Mucosa of gallbladder (tissue), 1 donor: ENCODE measurements at regions not wholly inside any gene's neighbourhood (a gene's known extent, or its start where the extent isn't known, plus 50 kb on each side); places are given as distances from the start of the nearest gene placed in this dataset.

Experiments
- DNase-seq: peaks from one replicate; pipeline ENCODE4 v3.0.0-alpha.2; 2020; ENCODE audit warnings: low spot score
- donor health status: DM: no; HTN: no; CAD: no.

GRCh38 chr14:101500681-101501080 is 60.6 kb upstream of the DIO3 start:
- DNase-seq, result no peak

- no peak for DNase-seq
Observed at GRCh38 chr14:101501341-101501740, 60.0 kb upstream of the DIO3 start.

GRCh38 chr14:101501858-101502615 is 59.3 kb upstream of the DIO3 start:
- DNase-seq, result no peak

- DNase-seq, result no peak
Observed at GRCh38 chr14:101502761-101503392, 58.4 kb upstream of the DIO3 start.

GRCh38 chr14:101503431-101504095 is 57.7 kb upstream of the DIO3 start:
- no peak for DNase-seq

GRCh38 chr14:101504096-101504948 is 57.0 kb upstream of the DIO3 start:
- DNase-seq, result no peak

- no peak for DNase-seq
Observed at GRCh38 chr14:101505236-101505970, 55.9 kb upstream of the DIO3 start.

- DNase-seq, result no peak
Observed at GRCh38 chr14:101506211-101506925, 54.9 kb upstream of the DIO3 start.

- no peak for DNase-seq
Observed at GRCh38 chr14:101506926-101507835, 54.1 kb upstream of the DIO3 start.

- no peak for DNase-seq
Observed at GRCh38 chr14:101507836-101508150, 53.5 kb upstream of the DIO3 start.

GRCh38 chr14:101508196-101508947 is 52.9 kb upstream of the DIO3 start:
- no peak for DNase-seq

GRCh38 chr14:101508948-101509729 is 52.2 kb upstream of the DIO3 start:
- no peak for DNase-seq

GRCh38 chr14:101509730-101510371 is 51.4 kb upstream of the DIO3 start:
- no peak for DNase-seq

- no peak for DNase-seq
Observed at GRCh38 chr14:101511199-101511598, 50.1 kb upstream of the DIO3 start.
